ENCODE measurements at regions not wholly inside any gene's neighbourhood (a gene's known extent, or its start where the extent isn't known, plus 50 kb on each side); places are given as distances from the start of the nearest gene placed in this dataset.

GRCh38 chr17:51407576-51407975 lies 147.2 kb downstream of the UTP18 start:
- no peaks in the 10 kb centered on the region for H3K79me2 ChIP-seq (ENCODE audit: insufficient read depth, low read length)
- no peaks in the 10 kb centered on the region for H3K27me3 ChIP-seq (ENCODE audit: low read length)
- H3K9me3 ChIP-seq (ENCODE audit: insufficient read depth, low read length): no peaks in the 10 kb centered on the region
- no peak overlapping the region for H3K9ac ChIP-seq (ENCODE audit: low read length)
- no peak overlapping the region for H3K4me2 ChIP-seq (ENCODE audit: low read depth, low read length, poor library complexity, severe bottlenecking)
- no peak overlapping the region for H3K4me3 ChIP-seq (ENCODE audit: insufficient read depth, low read length, poor library complexity, severe bottlenecking)
- H2AFZ ChIP-seq (ENCODE audit: low read depth, low read length, severe bottlenecking): no peak overlapping the region
- H3K27ac ChIP-seq (ENCODE audit: low read depth, low read length): no peak overlapping the region
- TF ChIP-seq EZH2phosphoT487 (conservative IDR thresholded peaks at IDR 0.05; ENCODE audit: low read length): no peak
- no peak for TF ChIP-seq CTCF (IDR thresholded peaks at IDR 0.05; ENCODE audit: insufficient read depth, low read length, poor library complexity, severe bottlenecking)
- H3K36me3 ChIP-seq (ENCODE audit: low read length): no peaks in the 10 kb centered on the region
- H4K20me1 ChIP-seq (ENCODE audit: low read depth, low read length): no peaks in the 10 kb centered on the region
- no peaks in the 10 kb centered on the region for H3F3A ChIP-seq (ENCODE audit: insufficient read depth)
- H3K9me2 ChIP-seq (replicated peaks; ENCODE audit: insufficient read depth, low read length): no peaks in the 10 kb centered on the region

GRCh38 chr17:51419476-51419875 lies 159.1 kb downstream of the UTP18 start:
- Histone ChIP-seq H3K4me2 (ENCODE audit: low read depth, low read length, poor library complexity, severe bottlenecking) (no peak overlapping the region), H3K27ac (ENCODE audit: low read depth, low read length) (no peak overlapping the region), H3K79me2 (ENCODE audit: insufficient read depth, low read length) (no peaks in the 10 kb centered on the region), H2AFZ (ENCODE audit: low read depth, low read length, severe bottlenecking) (no peak overlapping the region), H3F3A (ENCODE audit: insufficient read depth) (no peaks in the 10 kb centered on the region), H3K9ac (ENCODE audit: low read length) (no peak overlapping the region), H3K36me3 (ENCODE audit: low read length) (no peaks in the 10 kb centered on the region), H3K9me3 (ENCODE audit: insufficient read depth, low read length) (no peaks in the 10 kb centered on the region), H4K20me1 (ENCODE audit: low read depth, low read length) (no peaks in the 10 kb centered on the region), H3K9me2 (replicated peaks; ENCODE audit: insufficient read depth, low read length) (no peaks in the 10 kb centered on the region), H3K4me3 (ENCODE audit: insufficient read depth, low read length, poor library complexity, severe bottlenecking) (no peak overlapping the region), H3K27me3 (ENCODE audit: low read length) (no peaks in the 10 kb centered on the region)
- no peak for TF ChIP-seq EZH2phosphoT487 (conservative IDR thresholded peaks at IDR 0.05; ENCODE audit: low read length)
- TF ChIP-seq CTCF (IDR thresholded peaks at IDR 0.05; ENCODE audit: insufficient read depth, low read length, poor library complexity, severe bottlenecking): no peak

- no peaks in the 10 kb centered on the region for H3K9me3 ChIP-seq (ENCODE audit: insufficient read depth, low read length)
Observed at GRCh38 chr17:51421525-51421924, 161.2 kb downstream of the UTP18 start.

More at GRCh38 chr17:51421525-51421924, 161.2 kb downstream of the UTP18 start:
- no peaks in the 10 kb centered on the region for H3K79me2 ChIP-seq (ENCODE audit: insufficient read depth, low read length)
- no peak overlapping the region for H2AFZ ChIP-seq (ENCODE audit: low read depth, low read length, severe bottlenecking)
- H4K20me1 ChIP-seq (ENCODE audit: low read depth, low read length): no peaks in the 10 kb centered on the region
- H3K9ac ChIP-seq (ENCODE audit: low read length): no peak overlapping the region
- H3K27me3 ChIP-seq (ENCODE audit: low read length): no peaks in the 10 kb centered on the region
- H3K9me2 ChIP-seq (replicated peaks; ENCODE audit: insufficient read depth, low read length): no peaks in the 10 kb centered on the region
- H3K27ac ChIP-seq (ENCODE audit: low read depth, low read length): no peak overlapping the region
- TF ChIP-seq EZH2phosphoT487 (conservative IDR thresholded peaks at IDR 0.05; ENCODE audit: low read length) (no peak), CTCF (IDR thresholded peaks at IDR 0.05; ENCODE audit: insufficient read depth, low read length, poor library complexity, severe bottlenecking) (no peak)
- H3F3A ChIP-seq (ENCODE audit: insufficient read depth): no peaks in the 10 kb centered on the region
- H3K4me3 ChIP-seq (ENCODE audit: insufficient read depth, low read length, poor library complexity, severe bottlenecking): no peak overlapping the region
- no peak overlapping the region for H3K4me2 ChIP-seq (ENCODE audit: low read depth, low read length, poor library complexity, severe bottlenecking)
- no peaks in the 10 kb centered on the region for H3K36me3 ChIP-seq (ENCODE audit: low read length)
